ENCODE measurements at regions not wholly inside any gene's neighbourhood (a gene's known extent, or its start where the extent isn't known, plus 50 kb on each side); places are given as distances from the start of the nearest gene placed in this dataset.

- TF ChIP-seq, protein P1, sequence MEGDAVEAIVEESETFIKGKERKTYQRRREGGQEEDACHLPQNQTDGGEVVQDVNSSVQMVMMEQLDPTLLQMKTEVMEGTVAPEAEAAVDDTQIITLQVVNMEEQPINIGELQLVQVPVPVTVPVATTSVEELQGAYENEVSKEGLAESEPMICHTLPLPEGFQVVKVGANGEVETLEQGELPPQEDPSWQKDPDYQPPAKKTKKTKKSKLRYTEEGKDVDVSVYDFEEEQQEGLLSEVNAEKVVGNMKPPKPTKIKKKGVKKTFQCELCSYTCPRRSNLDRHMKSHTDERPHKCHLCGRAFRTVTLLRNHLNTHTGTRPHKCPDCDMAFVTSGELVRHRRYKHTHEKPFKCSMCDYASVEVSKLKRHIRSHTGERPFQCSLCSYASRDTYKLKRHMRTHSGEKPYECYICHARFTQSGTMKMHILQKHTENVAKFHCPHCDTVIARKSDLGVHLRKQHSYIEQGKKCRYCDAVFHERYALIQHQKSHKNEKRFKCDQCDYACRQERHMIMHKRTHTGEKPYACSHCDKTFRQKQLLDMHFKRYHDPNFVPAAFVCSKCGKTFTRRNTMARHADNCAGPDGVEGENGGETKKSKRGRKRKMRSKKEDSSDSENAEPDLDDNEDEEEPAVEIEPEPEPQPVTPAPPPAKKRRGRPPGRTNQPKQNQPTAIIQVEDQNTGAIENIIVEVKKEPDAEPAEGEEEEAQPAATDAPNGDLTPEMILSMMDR (IDR thresholded peaks at IDR 0.05; ENCODE audit: insufficient read depth, low read length, missing control alignments): no peak
- ChIA-PET POLR2A (no interaction called here), CTCF (interaction anchor here (1.2 to 1.3 kb wide), 2 partner anchors 831 to 836 kb away, joined by 3 read pairs; no protein-coding TSS in a partner anchor)
- no peak for DNase-seq (ENCODE audit: low read depth, low spot score)
- no peak overlapping the region for H3K4me3 ChIP-seq (ENCODE audit: low read depth, low read length)
Observed at GRCh38 chr5:104418056-104418455, 855.5 kb upstream of the NUDT12 start.

DNA sequence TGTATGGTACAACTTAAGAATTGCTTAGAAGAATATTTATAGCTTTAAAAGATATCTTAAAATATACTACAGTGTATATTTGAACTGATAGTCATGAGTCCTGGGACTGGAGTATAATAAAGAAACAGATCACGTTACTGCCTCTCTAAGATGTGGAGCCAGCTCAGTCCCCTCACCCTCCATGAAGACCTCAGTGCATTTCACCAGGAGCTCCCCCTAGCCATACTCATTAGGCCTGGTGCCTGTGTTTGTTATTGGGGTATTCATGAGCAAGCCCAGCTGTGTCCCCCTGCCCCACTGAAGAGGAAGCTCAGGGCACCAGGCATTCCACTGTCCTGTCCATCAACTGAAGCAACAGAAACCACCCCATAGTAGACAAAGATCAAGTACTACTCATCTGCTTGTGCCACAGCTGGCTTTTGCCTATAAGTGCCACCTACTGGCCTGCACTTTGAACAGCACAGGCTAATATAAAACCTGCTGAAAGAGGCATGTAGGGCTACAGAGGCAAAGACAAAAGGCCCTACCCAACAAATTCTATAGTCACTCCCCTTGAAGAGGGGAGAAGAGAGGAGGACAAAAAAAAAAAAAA is 850.2 kb upstream of the NUDT12 start:
- CTCF ChIA-PET: interaction anchor here (0.8 to 3.4 kb wide), 16 partner anchors 9 to 831 kb away, joined by 3 to 31 read pairs (median 3); no protein-coding TSS in a partner anchor
- POLR2A ChIA-PET: no interaction called here
- no peak overlapping the region for H3K4me3 ChIP-seq (ENCODE audit: low read depth, low read length)
- DNase-seq (ENCODE audit: low read depth, low spot score): peak; percentile 10
- TF ChIP-seq, protein P1 (IDR thresholded peaks at IDR 0.05; ENCODE audit: insufficient read depth, low read length, missing control alignments): peak; percentile 73

- H3K4me3 ChIP-seq (ENCODE audit: low read depth, low read length): no peak overlapping the region
- no peak for DNase-seq (ENCODE audit: low read depth, low spot score)
- ChIA-PET CTCF (no interaction called here), POLR2A (no interaction called here)
- TF ChIP-seq, protein P1 (IDR thresholded peaks at IDR 0.05; ENCODE audit: insufficient read depth, low read length, missing control alignments): no peak
Observed at GRCh38 chr5:104400941-104401340, 838.4 kb upstream of the NUDT12 start.

- TF ChIP-seq, protein P1 (IDR thresholded peaks at IDR 0.05; ENCODE audit: insufficient read depth, low read length, missing control alignments): no peak
- ChIA-PET CTCF (interaction anchor here (1.0 kb wide), 1 partner anchor 27 kb away, joined by 3 read pairs; no protein-coding TSS in a partner anchor), POLR2A (no interaction called here)
- DNase-seq (ENCODE audit: low read depth, low spot score): no peak
- no peak overlapping the region for H3K4me3 ChIP-seq (ENCODE audit: low read depth, low read length)
Observed at GRCh38 chr5:104385906-104386305, 823.3 kb upstream of the NUDT12 start.

DNA sequence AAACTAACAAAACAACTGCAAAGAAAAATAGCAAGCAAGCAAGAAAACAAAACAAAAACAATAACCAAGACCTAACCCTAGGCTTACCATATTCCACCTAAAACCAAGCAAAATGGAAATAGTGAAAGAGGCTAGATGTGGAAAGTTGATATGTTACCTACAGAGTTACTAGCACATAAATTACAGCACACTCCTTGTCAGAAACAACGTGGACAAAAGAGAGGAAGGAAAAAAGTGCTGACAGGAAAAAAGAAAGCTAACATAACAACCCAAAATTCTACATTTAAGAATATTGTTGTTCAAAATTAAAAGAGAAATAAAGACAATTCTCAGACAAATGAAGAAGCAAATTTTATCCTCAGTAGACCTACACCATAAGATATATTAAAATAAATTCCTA is 812.8 kb upstream of the NUDT12 start:
- TF ChIP-seq, protein P1 (IDR thresholded peaks at IDR 0.05; ENCODE audit: insufficient read depth, low read length, missing control alignments): no peak
- CTCF ChIA-PET: no interaction called here
- POLR2A ChIA-PET: no interaction called here
- no peak for DNase-seq (ENCODE audit: low read depth, low spot score)
- no peak overlapping the region for H3K4me3 ChIP-seq (ENCODE audit: low read depth, low read length)

DNA sequence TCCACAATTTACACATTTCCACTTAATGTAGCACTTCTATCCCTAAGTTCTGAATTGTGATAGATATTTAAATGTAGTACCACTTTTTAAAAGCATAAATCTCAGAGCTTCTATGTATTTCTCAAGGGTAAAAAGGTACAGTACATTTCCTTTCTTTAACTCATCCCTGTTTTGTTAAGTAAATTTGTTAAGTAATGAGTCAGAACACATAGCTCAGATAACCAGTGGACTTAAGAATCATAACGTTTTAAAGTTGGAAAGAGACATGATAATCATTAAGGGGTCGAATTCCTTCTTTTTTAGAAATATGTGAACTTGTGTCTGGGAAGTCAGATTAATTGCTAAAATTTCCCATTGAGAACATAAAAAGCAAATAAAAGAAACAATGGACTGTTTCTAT is 810.2 kb upstream of the NUDT12 start:
- POLR2A ChIA-PET: interaction anchor here (0.6 kb wide), 1 partner anchor 28 kb away, joined by 3 read pairs; no protein-coding TSS in a partner anchor
- CTCF ChIA-PET: no interaction called here
- H3K4me3 ChIP-seq (ENCODE audit: low read depth, low read length): no peak overlapping the region
- TF ChIP-seq, protein P1 (IDR thresholded peaks at IDR 0.05; ENCODE audit: insufficient read depth, low read length, missing control alignments): no peak
- no peak for DNase-seq (ENCODE audit: low read depth, low spot score)
